Progenitor cell of endocrine pancreas (in vitro differentiated cells): ENCODE measurements at regions not wholly inside any gene's neighbourhood (a gene's known extent, or its start where the extent isn't known, plus 50 kb on each side); places are given as distances from the start of the nearest gene placed in this dataset.
"Not testable (repeated sequence)": the region's sequence is repeated elsewhere in the genome, so short reads cannot be mapped to it uniquely, and the experiment has no call there.

Experiments
- DNase-seq: peaks from one replicate; pipeline ENCODE4 v3.0.0; 2021; ENCODE audit warnings: low spot score; ENCODE audit not compliant: unreplicated experiment
- H3K27ac Mint-ChIP-seq: 2 replicates; pipeline ENCODE4 v1.8.0; 2021; ENCODE audit warnings: mild to moderate bottlenecking, moderate library complexity, mixed read lengths
- H3K27me3 Mint-ChIP-seq: 2 replicates; pipeline ENCODE4 v1.8.0; 2021; ENCODE audit warnings: mixed read lengths
- H3K36me3 Mint-ChIP-seq: 2 replicates; pipeline ENCODE4 v1.8.0; 2022; ENCODE audit warnings: mixed read lengths; ENCODE audit not compliant: insufficient read depth
- H3K4me1 Mint-ChIP-seq: 2 replicates; pipeline ENCODE4 v1.8.0; 2021; ENCODE audit warnings: low read depth, mixed read lengths
- H3K4me3 Mint-ChIP-seq: 2 replicates; pipeline ENCODE4 v1.8.0; 2021; ENCODE audit warnings: low read depth, mild to moderate bottlenecking, moderate library complexity, mixed read lengths
- H3K9me3 Mint-ChIP-seq: 2 replicates; pipeline ENCODE4 v1.8.0; 2021; ENCODE audit warnings: low read depth, mixed read lengths
- TF ChIP-seq, protein P1 (sequence below): fragments of 200-600 bp; sonication (generic); IDR thresholded peaks from one replicate; pipeline ENCODE4 v1.5.0; 2021; ENCODE audit warnings: antibody characterized with exemption, mild to moderate bottlenecking; ENCODE audit not compliant: unreplicated experiment

DNA sequence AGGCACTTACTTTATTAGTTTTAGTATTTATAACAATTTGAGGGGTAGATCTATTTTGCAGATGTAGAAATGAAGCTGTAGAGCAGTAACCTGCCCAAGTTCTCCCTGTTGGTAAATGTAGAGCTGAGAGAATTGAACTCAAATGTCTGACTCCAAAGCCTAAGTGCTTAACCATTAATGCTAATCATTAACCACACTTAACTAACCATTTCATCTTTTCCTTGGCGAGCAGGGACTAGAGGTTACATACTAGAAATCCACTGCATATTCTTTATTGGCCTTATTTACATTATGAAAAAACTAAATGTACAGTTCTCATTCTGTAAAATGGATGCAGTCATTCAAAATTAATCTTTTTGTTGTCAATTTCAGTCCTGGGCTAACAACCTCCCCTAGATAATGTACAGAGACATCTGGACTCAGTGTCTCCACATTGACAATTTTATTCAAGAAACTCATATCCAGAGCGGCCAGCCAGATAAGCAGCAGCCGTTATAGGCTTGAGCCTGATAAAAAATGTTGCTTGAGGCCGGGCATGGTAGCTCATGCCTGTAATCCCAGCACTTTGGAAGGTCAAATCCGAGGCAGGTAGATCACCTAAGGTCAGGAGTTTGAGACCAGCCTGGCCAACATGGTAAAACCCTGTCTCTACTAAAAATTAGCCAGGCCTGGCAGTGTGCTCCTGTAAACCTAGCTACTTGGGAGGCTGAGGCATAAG is 76.7 kb upstream of the PICALM start:
- no peaks in the 10 kb centered on the region for H3K9me3 Mint-ChIP-seq
- peak overlapping the region; percentile 19 for H3K27ac Mint-ChIP-seq
- no peaks in the 10 kb centered on the region for H3K27me3 Mint-ChIP-seq
- no peak for DNase-seq
- no peaks in the 10 kb centered on the region for H3K36me3 Mint-ChIP-seq
- H3K4me3 Mint-ChIP-seq, result no peak overlapping the region
- TF ChIP-seq, protein P1, sequence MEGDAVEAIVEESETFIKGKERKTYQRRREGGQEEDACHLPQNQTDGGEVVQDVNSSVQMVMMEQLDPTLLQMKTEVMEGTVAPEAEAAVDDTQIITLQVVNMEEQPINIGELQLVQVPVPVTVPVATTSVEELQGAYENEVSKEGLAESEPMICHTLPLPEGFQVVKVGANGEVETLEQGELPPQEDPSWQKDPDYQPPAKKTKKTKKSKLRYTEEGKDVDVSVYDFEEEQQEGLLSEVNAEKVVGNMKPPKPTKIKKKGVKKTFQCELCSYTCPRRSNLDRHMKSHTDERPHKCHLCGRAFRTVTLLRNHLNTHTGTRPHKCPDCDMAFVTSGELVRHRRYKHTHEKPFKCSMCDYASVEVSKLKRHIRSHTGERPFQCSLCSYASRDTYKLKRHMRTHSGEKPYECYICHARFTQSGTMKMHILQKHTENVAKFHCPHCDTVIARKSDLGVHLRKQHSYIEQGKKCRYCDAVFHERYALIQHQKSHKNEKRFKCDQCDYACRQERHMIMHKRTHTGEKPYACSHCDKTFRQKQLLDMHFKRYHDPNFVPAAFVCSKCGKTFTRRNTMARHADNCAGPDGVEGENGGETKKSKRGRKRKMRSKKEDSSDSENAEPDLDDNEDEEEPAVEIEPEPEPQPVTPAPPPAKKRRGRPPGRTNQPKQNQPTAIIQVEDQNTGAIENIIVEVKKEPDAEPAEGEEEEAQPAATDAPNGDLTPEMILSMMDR, result no peak
- H3K4me1 Mint-ChIP-seq, result peaks cover 14% of the 10 kb centered on the region

GRCh38 chr11:86144846-86145245 is 76.0 kb upstream of the PICALM start:
- no peak overlapping the region for H3K27ac Mint-ChIP-seq
- TF ChIP-seq, protein P1, result no peak
- DNase-seq, result no peak
- H3K4me3 Mint-ChIP-seq, result no peak overlapping the region
- no peaks in the 10 kb centered on the region for H3K27me3 Mint-ChIP-seq
- H3K36me3 Mint-ChIP-seq, result no peaks in the 10 kb centered on the region
- H3K9me3 Mint-ChIP-seq, result no peaks in the 10 kb centered on the region
- peaks cover 14% of the 10 kb centered on the region for H3K4me1 Mint-ChIP-seq

DNA sequence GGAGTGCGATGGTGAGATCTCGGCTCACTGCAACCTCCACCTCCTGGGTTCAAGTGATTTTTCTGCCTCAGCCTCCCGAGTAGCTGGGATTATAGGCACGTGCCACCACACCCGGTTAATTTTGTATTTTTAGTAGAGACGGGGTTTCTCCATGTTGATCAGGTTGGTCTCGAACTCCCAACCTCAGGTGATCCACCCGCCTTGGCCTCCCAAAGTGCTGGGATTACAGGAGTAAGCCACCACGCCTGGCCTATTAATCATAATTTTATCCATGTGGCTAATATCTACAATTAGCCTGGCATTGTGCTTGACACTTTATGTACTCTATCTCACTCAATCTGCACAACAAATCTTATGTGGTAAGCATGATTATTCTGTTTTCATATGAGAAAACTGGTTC is 75.2 kb upstream of the PICALM start:
- peaks cover 14% of the 10 kb centered on the region for H3K4me1 Mint-ChIP-seq
- not testable (repeated sequence) for DNase-seq, H3K27ac Mint-ChIP-seq, H3K36me3 Mint-ChIP-seq, H3K27me3 Mint-ChIP-seq, H3K9me3 Mint-ChIP-seq, H3K4me3 Mint-ChIP-seq

GRCh38 chr11:86143087-86144030 is 74.5 kb upstream of the PICALM start:
- no peak overlapping the region for H3K27ac Mint-ChIP-seq
- TF ChIP-seq, protein P1, result no peak
- H3K4me3 Mint-ChIP-seq, result no peak overlapping the region
- H3K27me3 Mint-ChIP-seq, result no peaks in the 10 kb centered on the region
- no peak for DNase-seq
- H3K9me3 Mint-ChIP-seq, result no peaks in the 10 kb centered on the region
- peaks cover 14% of the 10 kb centered on the region for H3K4me1 Mint-ChIP-seq
- H3K36me3 Mint-ChIP-seq, result no peaks in the 10 kb centered on the region

DNA sequence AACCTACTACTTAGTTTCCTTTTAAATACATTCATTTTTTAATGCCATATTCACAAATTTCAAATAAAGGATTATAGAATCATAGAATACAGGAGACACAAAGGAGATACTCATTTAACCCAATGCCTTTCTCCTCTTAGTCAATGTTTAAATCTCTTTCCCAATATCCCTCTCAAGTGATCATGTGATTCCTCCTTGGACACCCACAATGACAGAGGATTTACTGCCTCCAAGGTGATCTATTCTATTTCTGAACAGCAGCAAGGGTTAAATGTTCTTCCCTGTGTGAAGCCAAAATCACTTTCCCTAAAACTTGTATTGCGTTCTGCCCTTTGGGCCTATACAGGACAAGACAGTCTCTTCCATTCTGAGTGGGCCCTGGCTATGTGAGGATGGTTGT is 73.3 kb upstream of the PICALM start:
- no peak overlapping the region for H3K27ac Mint-ChIP-seq
- no peaks in the 10 kb centered on the region for H3K9me3 Mint-ChIP-seq
- H3K4me3 Mint-ChIP-seq, result no peak overlapping the region
- H3K27me3 Mint-ChIP-seq, result no peaks in the 10 kb centered on the region
- TF ChIP-seq, protein P1, result no peak
- H3K4me1 Mint-ChIP-seq, result peaks cover 14% of the 10 kb centered on the region
- no peak for DNase-seq
- H3K36me3 Mint-ChIP-seq, result no peaks in the 10 kb centered on the region
